AG10803 (cell line): ENCODE measurements at regions not wholly inside any gene's neighbourhood (a gene's known extent, or its start where the extent isn't known, plus 50 kb on each side); places are given as distances from the start of the nearest gene placed in this dataset.

Source experiments
- DNase-seq: peaks from one replicate; pipeline ENCODE4 v3.0.0; 2010; ENCODE audit warnings: low read depth
- H3K4me3 ChIP-seq: 2 replicates; pipeline ENCODE4 v1.5.1; 2011; ENCODE audit warnings: mild to moderate bottlenecking, low read length, control low read depth
- TF ChIP-seq, protein P1 (sequence below): conservative IDR thresholded peaks from 2 replicates; pipeline ENCODE4 v1.5.1; 2011; ENCODE audit warnings: mild to moderate bottlenecking, low read length, control low read depth, inconsistent platforms

DNA sequence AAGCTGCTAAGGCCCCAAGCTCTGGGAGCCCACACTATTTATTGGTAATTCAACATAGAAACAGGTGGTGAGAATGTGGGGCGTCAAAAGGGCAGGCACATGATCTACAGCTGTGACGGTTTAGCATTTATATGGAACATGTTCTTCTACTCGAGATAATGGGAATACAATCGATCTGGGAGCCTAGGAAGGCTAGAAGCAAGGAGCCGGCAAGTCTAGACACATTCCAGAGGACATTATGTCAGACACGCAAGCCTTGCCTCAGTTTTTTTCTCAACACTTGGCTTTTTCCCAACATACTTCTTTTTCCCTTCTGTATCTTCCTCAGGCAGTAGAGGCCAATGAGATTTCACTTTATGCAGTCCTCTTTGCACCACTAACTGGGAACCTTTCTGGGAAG lies 315.7 kb upstream of the SLITRK5 start:
- no peak overlapping the region for H3K4me3 ChIP-seq
- DNase-seq, result no peak
- TF ChIP-seq, protein P1, sequence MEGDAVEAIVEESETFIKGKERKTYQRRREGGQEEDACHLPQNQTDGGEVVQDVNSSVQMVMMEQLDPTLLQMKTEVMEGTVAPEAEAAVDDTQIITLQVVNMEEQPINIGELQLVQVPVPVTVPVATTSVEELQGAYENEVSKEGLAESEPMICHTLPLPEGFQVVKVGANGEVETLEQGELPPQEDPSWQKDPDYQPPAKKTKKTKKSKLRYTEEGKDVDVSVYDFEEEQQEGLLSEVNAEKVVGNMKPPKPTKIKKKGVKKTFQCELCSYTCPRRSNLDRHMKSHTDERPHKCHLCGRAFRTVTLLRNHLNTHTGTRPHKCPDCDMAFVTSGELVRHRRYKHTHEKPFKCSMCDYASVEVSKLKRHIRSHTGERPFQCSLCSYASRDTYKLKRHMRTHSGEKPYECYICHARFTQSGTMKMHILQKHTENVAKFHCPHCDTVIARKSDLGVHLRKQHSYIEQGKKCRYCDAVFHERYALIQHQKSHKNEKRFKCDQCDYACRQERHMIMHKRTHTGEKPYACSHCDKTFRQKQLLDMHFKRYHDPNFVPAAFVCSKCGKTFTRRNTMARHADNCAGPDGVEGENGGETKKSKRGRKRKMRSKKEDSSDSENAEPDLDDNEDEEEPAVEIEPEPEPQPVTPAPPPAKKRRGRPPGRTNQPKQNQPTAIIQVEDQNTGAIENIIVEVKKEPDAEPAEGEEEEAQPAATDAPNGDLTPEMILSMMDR, result no peak

GRCh38 chr13:87356314-87356713 lies 314.9 kb upstream of the SLITRK5 start:
- TF ChIP-seq, protein P1, result no peak
- H3K4me3 ChIP-seq, result no peak overlapping the region
- DNase-seq, result no peak

- TF ChIP-seq, protein P1, result no peak
- DNase-seq, result no peak
- H3K4me3 ChIP-seq, result no peak overlapping the region
These were observed 312.9 kb upstream of the SLITRK5 start for GRCh38 chr13:87358319-87358718.

DNA sequence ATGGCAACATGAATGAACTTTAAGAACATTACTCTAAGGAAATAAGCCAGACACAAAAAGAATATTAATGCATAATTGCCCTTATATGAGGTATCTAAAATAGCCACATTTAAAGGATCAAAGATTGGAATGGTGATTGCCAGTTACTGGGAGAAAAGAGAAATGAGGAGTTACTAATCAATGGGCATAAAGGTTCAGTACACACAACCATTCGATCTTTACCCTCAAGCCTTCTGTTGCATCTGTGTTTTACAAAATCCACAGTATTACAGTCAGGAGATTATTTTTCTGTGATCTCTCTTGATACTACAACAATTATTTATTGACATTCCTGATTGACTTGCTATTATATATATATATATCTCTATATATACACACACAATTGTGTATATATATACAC lies 310.0 kb upstream of the SLITRK5 start:
- no peak for DNase-seq
- H3K4me3 ChIP-seq, result no peak overlapping the region
- TF ChIP-seq, protein P1, result no peak

DNA sequence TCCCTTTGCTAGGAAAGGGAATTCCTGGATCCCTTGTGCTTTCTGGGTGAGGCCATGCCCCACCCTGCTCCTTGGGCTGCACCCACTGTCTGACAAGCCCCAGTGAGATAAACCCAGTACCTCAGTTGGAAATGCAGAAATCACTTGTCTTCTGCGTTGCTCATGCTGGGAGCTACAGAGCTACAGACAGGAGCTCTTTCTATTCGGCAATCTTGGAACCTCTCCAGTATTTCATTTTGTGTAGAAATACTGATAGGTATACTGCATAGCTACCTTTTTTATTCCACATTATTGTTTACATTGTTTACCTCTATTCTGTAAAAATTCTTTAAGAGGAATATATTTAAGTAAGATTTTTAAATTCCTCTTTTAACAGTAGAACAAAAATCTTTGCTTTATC lies 302.5 kb upstream of the SLITRK5 start:
- no peak overlapping the region for H3K4me3 ChIP-seq
- no peak for DNase-seq
- TF ChIP-seq, protein P1, result no peak

GRCh38 chr13:87376081-87376480 lies 295.1 kb upstream of the SLITRK5 start:
- no peak overlapping the region for H3K4me3 ChIP-seq
- DNase-seq, result no peak
- TF ChIP-seq, protein P1, result no peak

- TF ChIP-seq, protein P1, result no peak
- no peak for DNase-seq
- H3K4me3 ChIP-seq, result no peak overlapping the region
These were observed 287.1 kb upstream of the SLITRK5 start for GRCh38 chr13:87384099-87384498.
